K562 (cell line): ENCODE measurements at regions not wholly inside any gene's neighbourhood (a gene's known extent, or its start where the extent isn't known, plus 50 kb on each side); places are given as distances from the start of the nearest gene placed in this dataset.

Experiments
- ATAC-seq: fragments of 200-7000 bp; cut with Tn5 transposase; 3 replicates; pipeline ENCODE4 v1.9.1; 2020; ENCODE audit warnings: moderate library complexity
- BruUV-seq: library from RNA; stranded (reverse); fragments of 400-500 nt; replicated peaks from 2 replicates; lab custom pipeline; 2021; lab: Mats Ljungman, UMichigan
- CTCF ChIA-PET: fragments of 300-600 bp; formaldehyde crosslinking; extraction: SDS; loops from one replicate; lab custom pipeline; 2021; ENCODE audit warnings: low intra/inter-chr PET ratio; lab: Yijun Ruan, JAX
- POLR2A ChIA-PET: fragments of 300-600, 350-650 bp; sonication (Branson Sonifier 250); formaldehyde crosslinking; extraction: SDS; loops from one replicate; lab custom pipeline; 2021; ENCODE audit warnings: antibody characterized with exemption, inconsistent platforms; lab: Yijun Ruan, JAX
- DNase-seq, 4 experiments: peaks; one replicate each; pipeline versions ENCODE4 v3.0.0 to v3.0.0-alpha.2; 2011 to 2018; ENCODE audit warnings: low spot score in 3 of 4, mixed read lengths in 3 of 4; ENCODE audit errors: extremely low read depth in 1 of 4
- FAIRE-seq: peaks from 2 replicates; lab custom pipeline; 2011; peaks lifted over from hg19 to GRCh38; lab: Jason Lieb, UNC
- H2AFZ ChIP-seq: 2 replicates; pipeline ENCODE4 v1.6.0; 2011; ENCODE audit warnings: low read depth, low read length, control low read depth, inconsistent platforms
- H3K27ac ChIP-seq: fragments of 200-600 bp; 3 replicates; pipeline ENCODE4 v1.8.0; 2011; ENCODE audit warnings: low read depth, mild to moderate bottlenecking, control low read depth, inconsistent platforms, low read length, moderate library complexity, mixed read lengths; ENCODE audit errors: extremely low read depth
- H3K27me3 ChIP-seq, 2 experiments: fragments of 300-600 bp in 1 of 2; 2 replicates in 1 of 2; 3 replicates in 1 of 2; pipeline versions ENCODE4 v1.6.0 to v1.8.0; 2011; ENCODE audit warnings: inconsistent platforms in 2 of 2, low read length in 2 of 2, mild to moderate bottlenecking in 1 of 2, mixed read lengths in 1 of 2, moderate library complexity in 1 of 2; ENCODE audit not compliant: control insufficient read depth in 2 of 2, insufficient read depth in 2 of 2
- H3K36me3 ChIP-seq: fragments of 300-600 bp; 3 replicates; pipeline ENCODE4 v1.8.0; 2011; ENCODE audit warnings: mild to moderate bottlenecking, low read length, inconsistent platforms; ENCODE audit not compliant: control insufficient read depth, insufficient read depth
- H3K4me1 ChIP-seq, 2 experiments: fragments of 200-600 bp in 1 of 2; replicated peaks in 1 of 2; 2 replicates in 1 of 2; 3 replicates in 1 of 2; pipeline versions ENCODE4 v1.5.1 to v1.8.0; 2011; ENCODE audit warnings: inconsistent platforms in 2 of 2, low read length in 2 of 2, mild to moderate bottlenecking in 1 of 2, mixed read lengths in 1 of 2, moderate library complexity in 1 of 2; ENCODE audit not compliant: control insufficient read depth in 2 of 2, insufficient read depth in 2 of 2
- H3K4me2 ChIP-seq: 2 replicates; pipeline ENCODE4 v1.6.1; 2011; ENCODE audit warnings: low read length, control low read depth, inconsistent platforms, mixed read lengths; ENCODE audit not compliant: insufficient read depth
- H3K4me3 ChIP-seq: fragments of 200-600 bp; sonication (generic), shearing (Covaris generic); 2 replicates; pipeline ENCODE4 v1.5.1; 2016; ENCODE audit warnings: control low read depth, inconsistent platforms
- H3K79me2 ChIP-seq: fragments of 200-600 bp; 3 replicates; pipeline ENCODE4 v1.8.0; 2011; ENCODE audit warnings: low read length, inconsistent platforms; ENCODE audit not compliant: control insufficient read depth, insufficient read depth
- H3K9ac ChIP-seq, 2 experiments: 2 replicates each; pipeline versions ENCODE4 v1.6.0 to v1.6.1; 2011; ENCODE audit warnings: low read depth in 2 of 2, low read length in 2 of 2, control low read depth in 1 of 2, inconsistent platforms in 1 of 2, mild to moderate bottlenecking in 1 of 2, mixed read lengths in 1 of 2; ENCODE audit not compliant: insufficient read depth in 1 of 2
- H3K9me1 ChIP-seq: one replicate; pipeline ENCODE4 v1.6.0; 2011; ENCODE audit warnings: inconsistent platforms, mild to moderate bottlenecking, low read length, moderate library complexity; ENCODE audit not compliant: control insufficient read depth, insufficient read depth
- H3K9me3 ChIP-seq: replicated peaks from 2 replicates; pipeline ENCODE4 v1.5.1; 2011; ENCODE audit warnings: low read depth, low read length, inconsistent platforms; ENCODE audit not compliant: control insufficient read depth, insufficient read depth
- H4K20me1 ChIP-seq: replicated peaks from 2 replicates; pipeline ENCODE4 v1.6.1; 2011; ENCODE audit warnings: low read length, inconsistent platforms, mixed read lengths; ENCODE audit not compliant: control insufficient read depth, insufficient read depth
- DIDO1 ChIP-seq: fragments of 450-650 bp; IDR thresholded peaks from 2 replicates; pipeline ENCODE4 v1.6.1; 2016; ENCODE audit warnings: low read depth, missing biosample characterization, missing genetic modification characterization
- ELF4 ChIP-seq: fragments of 450-650 bp; formaldehyde crosslinking; IDR thresholded peaks from 2 replicates; pipeline ENCODE4 v1.4.0; 2022; ENCODE audit warnings: missing genetic modification characterization
- HSF4 ChIP-seq: fragments of 250-450 bp; sonication (Bioruptor Pico); IDR thresholded peaks from 2 replicates; pipeline ENCODE4 v2.1.2; 2022; ENCODE audit warnings: mild to moderate bottlenecking, moderate library complexity, borderline replicate concordance
- PHTF2 ChIP-seq: fragments of 250-450 bp; sonication (Bioruptor Pico); IDR thresholded peaks from 2 replicates; pipeline ENCODE4 v1.5.0; 2021; ENCODE audit warnings: mild to moderate bottlenecking
- RBBP5 ChIP-seq: fragments of 200-600 bp; sonication (generic); IDR thresholded peaks from 2 replicates; pipeline ENCODE4 v1.6.1; 2012; ENCODE audit warnings: borderline replicate concordance, mild to moderate bottlenecking, low read length, control low read depth, inconsistent platforms; ENCODE audit not compliant: insufficient read depth, poor library complexity, severe bottlenecking
- REST ChIP-seq, 2 experiments: fragments of 450-650 bp; formaldehyde crosslinking in 1 of 2; IDR thresholded peaks; 2 replicates each; pipeline versions ENCODE4 v1.4.0 to v1.6.1; 2014 to 2020; ENCODE audit warnings: mild to moderate bottlenecking in 2 of 2, borderline replicate concordance in 1 of 2, low read depth in 1 of 2
- SMARCC2 ChIP-seq: fragments of 450-650 bp; IDR thresholded peaks from 2 replicates; pipeline ENCODE4 v1.6.1; 2017; ENCODE audit warnings: antibody characterized with exemption, moderate library complexity, mild to moderate bottlenecking, low read depth
- SREBF1 ChIP-seq: fragments of 150-350 bp; IDR thresholded peaks from 2 replicates; pipeline ENCODE4 v1.6.1; 2014; ENCODE audit warnings: antibody characterized with exemption, low read depth, low read length, borderline replicate concordance
- ZBTB33 ChIP-seq: sonication (generic); formaldehyde crosslinking; IDR thresholded peaks from 2 replicates; pipeline ENCODE4 v1.8.1; 2023; ENCODE audit warnings: mild to moderate bottlenecking, missing genetic modification reagents
- ZNF282 ChIP-seq: sonication (generic); formaldehyde crosslinking; IDR thresholded peaks from 2 replicates; pipeline ENCODE4 v1.8.1; 2023; ENCODE audit warnings: missing genetic modification reagents
- ZSCAN32 ChIP-seq: fragments of 450-650 bp; formaldehyde crosslinking; IDR thresholded peaks from 2 replicates; pipeline ENCODE4 v1.4.0; 2020; ENCODE audit warnings: mild to moderate bottlenecking, moderate library complexity
- WGBS: fragments of 100-300 bp; shearing (Covaris generic); methylation state at CpG from one replicate; pipeline ENCODE4 v1.1.6; 2016; ENCODE audit warnings: low coverage, mixed read lengths; ENCODE audit not compliant: insufficient coverage; ENCODE audit errors: missing lambda C conversion rate; 5-methylcytosine and 5-hydroxymethylcytosine counted together
- in situ Hi-C: fragments of 300-500 bp; cut with MboI; formaldehyde crosslinking; loops from 4 replicates; pipeline ENCODE4 v1.15.0; 2018; ENCODE audit warnings: inconsistent platforms, mixed read lengths
- intact Hi-C: fragments of 100-400 bp; cut with micrococcal nuclease; formaldehyde crosslinking; loops from 2 replicates; pipeline ENCODE4 v1.14.2; 2022

DNA sequence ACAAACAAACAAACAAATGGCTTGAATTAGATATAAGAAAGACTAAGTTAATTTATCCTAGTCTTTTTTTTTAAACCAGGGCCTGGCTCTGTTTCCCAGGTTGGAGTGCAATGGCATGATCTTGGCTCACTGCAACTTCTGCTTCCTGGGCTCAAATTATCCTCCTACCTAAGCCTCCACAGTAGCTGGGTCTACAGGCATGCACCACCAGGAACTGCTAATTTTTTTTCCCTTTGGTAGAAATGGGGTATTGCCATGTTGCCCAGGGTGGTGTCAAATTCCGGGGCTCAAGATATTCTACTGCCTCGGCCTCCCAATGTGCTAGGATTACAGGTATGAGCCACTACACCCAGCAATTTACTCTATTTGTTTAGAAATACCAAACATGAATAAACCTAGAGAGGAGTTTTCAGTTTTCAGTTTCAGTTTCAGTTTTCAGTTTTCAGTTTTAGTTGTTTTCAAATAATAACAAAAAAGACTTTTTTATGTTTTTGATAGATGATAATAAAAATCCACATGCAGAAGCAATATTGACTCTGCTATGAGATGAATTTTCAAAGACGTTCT lies 817.0 kb downstream of the FLRT2 start (continued):
- TF ChIP-seq RBBP5, result no peak

- no TSS peak for BruUV-seq
- in situ Hi-C loops, result no loop called here
- Histone ChIP-seq H3K9ac (no peak overlapping the region), H3K4me3 (no peak overlapping the region), H3K27ac (no peak overlapping the region), H3K9me1 (no peaks in the 10 kb centered on the region), H3K36me3 (no peaks in the 10 kb centered on the region), H3K4me2 (no peak overlapping the region), H2AFZ (no peak overlapping the region), H3K4me1 (no peaks in the 10 kb centered on the region), H4K20me1 (no peaks in the 10 kb centered on the region), H3K27me3 (no peaks in the 10 kb centered on the region), H3K9me3 (no peaks in the 10 kb centered on the region), H3K79me2 (no peaks in the 10 kb centered on the region)
- CTCF ChIA-PET, result no interaction called here
- 0% methylated on average over 3 of the region's 3 CpGs for WGBS
- ATAC-seq (no peak), DNase-seq (no peak), FAIRE-seq (no peak)
- intact Hi-C loops, result no loop called here
- POLR2A ChIA-PET, result no interaction called here
- no peak for TF ChIP-seq REST (IDR thresholded peaks at IDR 0.05; ENCODE audit: borderline replicate concordance)
- no peak for TF ChIP-seq REST (CRISPR knock-in tag; IDR thresholded peaks at IDR 0.05; ENCODE audit: low read depth)
- no peak for TF ChIP-seq ZSCAN32
- TF ChIP-seq SREBF1, result no peak
- TF ChIP-seq PHTF2 (CRISPR knock-in tag), result no peak
- no peak for TF ChIP-seq HSF4 (CRISPR knock-in tag)
- no peak for TF ChIP-seq ZBTB33 (CRISPR knock-in tag)
- no peak for TF ChIP-seq SMARCC2
- TF ChIP-seq ELF4 (CRISPR knock-in tag), result no peak
- no peak for TF ChIP-seq ZNF282 (CRISPR knock-in tag)
- TF ChIP-seq DIDO1 (tag), result no peak
These were observed 804.4 kb downstream of the FLRT2 start for GRCh38 chr14:86334355-86334754.
